ENCODE measurements at regions not wholly inside any gene's neighbourhood (a gene's known extent, or its start where the extent isn't known, plus 50 kb on each side); places are given as distances from the start of the nearest gene placed in this dataset.
A peak's percentile ranks its signal among the peaks of the same experiment; 100 is the strongest.
"Not testable (repeated sequence)": the region's sequence is repeated elsewhere in the genome, so short reads cannot be mapped to it uniquely, and the experiment has no call there.

- no peak for DNase-seq
- intact Hi-C loops (cut with DNase I): no loop called here
Observed at GRCh38 chr3:22349215-22349851, 598.3 kb upstream of the ZNF385D start.

GRCh38 chr3:22351806-22352205, 600.8 kb upstream of the ZNF385D start:
- no peak for DNase-seq
- intact Hi-C loops (cut with DNase I): no loop called here

GRCh38 chr3:22353126-22353525, 602.1 kb upstream of the ZNF385D start:
- no peak for DNase-seq
- intact Hi-C loops (cut with DNase I): no loop called here

GRCh38 chr3:22358334-22358733, 607.3 kb upstream of the ZNF385D start:
- intact Hi-C loops (cut with DNase I): no loop called here
- DNase-seq: no peak

GRCh38 chr3:22360164-22360563, 609.2 kb upstream of the ZNF385D start:
- DNase-seq: no peak

GRCh38 chr3:22360970-22361369, 610.0 kb upstream of the ZNF385D start:
- no peak for DNase-seq
- intact Hi-C loops (cut with DNase I): no loop called here

More at GRCh38 chr3:22360164-22360563, 609.2 kb upstream of the ZNF385D start:
- intact Hi-C loops (cut with DNase I): no loop called here

GRCh38 chr3:22361521-22361920, 610.5 kb upstream of the ZNF385D start:
- DNase-seq: no peak
- intact Hi-C loops (cut with DNase I): no loop called here

GRCh38 chr3:22364851-22365250, 613.8 kb upstream of the ZNF385D start:
- DNase-seq: no peak
- intact Hi-C loops (cut with DNase I): no loop called here

GRCh38 chr3:22366781-22367180, 615.8 kb upstream of the ZNF385D start:
- intact Hi-C loops (cut with DNase I): no loop called here
- DNase-seq: no peak

GRCh38 chr3:22371036-22371435, 620.0 kb upstream of the ZNF385D start:
- DNase-seq: no peak
- intact Hi-C loops (cut with DNase I): loop anchor here (2.0 kb wide), 1 partner anchor 14 kb away; no protein-coding TSS in a partner anchor

- DNase-seq: peak in 1 of 42 donors; percentile 36
- intact Hi-C loops (cut with DNase I): loop anchor here (2.0 kb wide), 1 partner anchor 15 kb away; no protein-coding TSS in a partner anchor
Observed at GRCh38 chr3:22371607-22372291, 620.7 kb upstream of the ZNF385D start.

GRCh38 chr3:22372292-22373062, 621.5 kb upstream of the ZNF385D start:
- DNase-seq: peak in 19 of 42 donors; percentile 1 to 43 (median 16)
- intact Hi-C loops (cut with DNase I): no loop called here

GRCh38 chr3:22373182-22373581, 622.2 kb upstream of the ZNF385D start:
- intact Hi-C loops (cut with DNase I): no loop called here
- no peak for DNase-seq

- intact Hi-C loops (cut with DNase I): no loop called here
Observed at GRCh38 chr3:22373827-22374226, 622.8 kb upstream of the ZNF385D start.

GRCh38 chr3:22377421-22377820, 626.4 kb upstream of the ZNF385D start:
- intact Hi-C loops (cut with DNase I): no loop called here
- DNase-seq: no peak

More at GRCh38 chr3:22373827-22374226, 622.8 kb upstream of the ZNF385D start:
- DNase-seq: no peak

GRCh38 chr3:22378869-22379268, 627.9 kb upstream of the ZNF385D start:
- no peak for DNase-seq
- intact Hi-C loops (cut with DNase I): no loop called here

GRCh38 chr3:22380253-22380652, 629.2 kb upstream of the ZNF385D start:
- intact Hi-C loops (cut with DNase I): no loop called here
- no peak for DNase-seq

GRCh38 chr3:22381564-22381963, 630.6 kb upstream of the ZNF385D start:
- intact Hi-C loops (cut with DNase I): not testable (repeated sequence)
- peak in 27 of 42 donors; percentile 2 to 50 (median 16) for DNase-seq

GRCh38 chr3:22383285-22383684, 632.3 kb upstream of the ZNF385D start:
- DNase-seq: no peak
- intact Hi-C loops (cut with DNase I): no loop called here

GRCh38 chr3:22386107-22386506, 635.1 kb upstream of the ZNF385D start:
- DNase-seq: no peak
- intact Hi-C loops (cut with DNase I): no loop called here
